Left lobe of liver (tissue), 2 donors: ENCODE measurements at regions not wholly inside any gene's neighbourhood (a gene's known extent, or its start where the extent isn't known, plus 50 kb on each side); places are given as distances from the start of the nearest gene placed in this dataset.

Experiments
- ATAC-seq: fragments of 200-7000 bp; cut with Tn5 transposase; one replicate; pipeline ENCODE4 v1.9.1; 2020; ENCODE audit warnings: mild to moderate bottlenecking, moderate library complexity
- DNase-seq: peaks from one replicate; pipeline ENCODE4 v3.0.0-alpha.2; 2020; ENCODE audit warnings: low spot score
- donor health status: DM: no; HTN: no; CAD: no; lungs with moderate emphysema.
- donor health status: DM: no; HTN: yes; CAD: no.

GRCh38 chr10:64463406-64463805 lies 942.2 kb downstream of the REEP3 start:
- DNase-seq (no peak), ATAC-seq (no peak)

DNA sequence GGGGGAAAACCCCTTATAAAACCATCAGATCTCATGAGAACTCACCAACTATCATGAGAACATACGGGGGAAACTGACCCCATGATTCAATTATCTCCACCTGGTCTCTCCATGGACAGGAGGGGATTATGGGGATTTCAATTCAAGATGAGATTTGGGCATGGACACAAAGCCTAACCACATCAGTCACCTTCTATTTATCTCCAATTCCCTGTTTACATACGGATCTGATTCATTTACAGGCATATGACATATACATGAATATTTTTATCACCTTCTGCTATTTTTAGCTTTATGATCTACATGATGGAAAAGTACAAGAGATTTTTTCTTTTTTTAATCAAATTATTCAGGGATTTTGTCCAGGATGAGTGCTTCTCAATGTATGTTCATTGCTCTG lies 944.5 kb downstream of the REEP3 start:
- no peak for DNase-seq
- ATAC-seq = no peak

DNA sequence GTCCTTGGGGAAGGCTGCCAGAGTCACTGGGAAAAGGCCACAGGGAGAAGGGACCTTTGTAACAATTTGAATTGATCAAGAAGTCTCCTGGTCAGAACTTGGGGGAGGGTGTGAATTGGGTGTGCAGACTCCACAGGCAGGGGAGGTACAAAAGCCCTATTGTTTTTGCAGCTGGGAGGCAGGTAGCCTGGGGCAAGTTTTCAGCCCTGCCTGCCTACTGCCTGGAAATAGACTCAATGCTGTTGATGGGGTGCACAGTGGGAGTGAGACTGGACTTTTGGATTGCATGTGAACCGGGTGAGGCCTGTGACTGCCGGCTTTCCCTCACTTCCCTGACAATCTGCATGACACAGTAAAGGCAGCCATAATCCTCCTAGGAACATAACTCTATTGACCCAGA lies 947.0 kb downstream of the REEP3 start:
- DNase-seq (no peak), ATAC-seq (no peak)

GRCh38 chr10:64476506-64476905 lies 955.3 kb downstream of the REEP3 start:
- no peak for ATAC-seq
- DNase-seq = no peak

- DNase-seq (no peak), ATAC-seq (no peak)
Measured at GRCh38 chr10:64477791-64478190, 956.6 kb downstream of the REEP3 start.

DNA sequence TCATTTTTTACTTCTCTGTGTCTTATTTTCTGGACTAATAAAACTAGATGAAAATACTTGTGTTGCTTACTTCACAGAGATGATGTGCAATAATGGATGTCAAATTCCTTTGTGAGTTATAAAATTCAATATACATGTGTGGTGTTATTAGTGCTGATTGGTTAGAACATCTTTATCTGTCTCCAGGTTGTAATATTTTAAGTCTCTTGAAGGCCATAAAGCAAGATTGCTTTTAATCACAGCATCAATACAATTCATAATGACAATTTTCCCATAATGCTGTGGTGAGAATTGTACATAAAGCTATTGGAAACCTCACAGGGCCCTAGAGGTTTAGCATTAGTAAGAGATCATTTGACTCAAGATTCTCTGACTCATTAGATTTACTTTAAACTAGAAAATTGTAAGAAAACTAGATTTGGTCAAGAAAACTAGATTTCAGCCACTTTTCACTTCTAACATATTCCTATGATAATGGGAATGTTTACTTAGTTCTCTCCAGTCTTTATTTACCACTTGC lies 963.7 kb downstream of the REEP3 start:
- ATAC-seq = no peak
- DNase-seq = no peak

DNA sequence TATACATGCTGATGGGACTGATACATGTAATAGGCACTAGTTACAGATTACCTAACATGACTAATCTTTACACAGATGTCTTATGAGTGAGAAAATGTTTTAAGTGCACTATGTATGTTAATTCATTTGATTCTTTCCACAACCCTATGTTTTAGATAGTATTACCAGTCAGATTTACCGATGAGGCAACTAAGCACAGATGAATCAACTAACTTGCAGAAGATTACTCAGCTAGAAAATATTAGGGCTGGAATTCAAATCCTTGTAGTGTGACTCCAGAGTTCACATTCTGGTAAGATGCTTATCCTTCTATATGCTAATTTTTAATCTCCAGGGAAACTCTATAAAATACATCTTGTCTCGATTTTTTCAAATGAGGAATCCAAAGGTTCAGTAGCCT lies 964.9 kb downstream of the REEP3 start:
- no peak for DNase-seq
- no peak for ATAC-seq

DNA sequence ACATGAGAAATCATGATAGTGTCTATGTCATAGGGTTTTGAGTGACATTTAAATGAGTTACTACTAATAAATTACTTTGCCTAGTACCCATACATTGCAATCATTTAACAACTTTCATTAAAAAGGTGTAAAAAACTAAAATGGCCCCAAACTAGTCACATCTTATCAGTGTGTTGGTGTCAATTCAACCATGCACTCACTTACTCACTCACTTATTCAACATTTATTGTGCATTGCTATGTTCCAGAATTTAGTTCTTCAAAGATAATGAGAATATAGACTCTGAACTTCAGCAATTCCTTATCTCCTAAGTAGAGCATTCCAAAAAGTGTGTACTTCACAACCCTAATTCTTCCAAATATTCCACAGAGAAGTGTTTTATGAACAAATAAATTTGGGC lies 965.7 kb downstream of the REEP3 start:
- DNase-seq = no peak
- no peak for ATAC-seq

DNA sequence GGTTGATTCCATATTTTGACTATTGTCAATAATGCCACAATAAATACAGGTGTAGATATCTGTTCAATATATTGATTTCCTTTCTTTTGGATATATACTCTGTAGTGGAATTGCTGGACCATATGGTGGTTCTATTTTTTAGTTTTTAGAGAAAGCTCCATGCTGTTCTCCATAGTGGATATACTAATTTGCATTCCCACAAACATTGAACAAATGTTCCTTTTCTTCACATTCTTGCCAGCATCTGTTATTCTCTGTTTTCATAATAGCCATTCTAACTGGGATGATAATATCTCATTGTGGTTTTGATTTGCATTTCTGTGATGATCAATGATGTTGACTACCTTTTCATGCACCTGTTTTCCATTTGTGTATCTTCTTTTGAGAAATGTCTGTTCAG lies 973.7 kb downstream of the REEP3 start:
- no peak for ATAC-seq
- DNase-seq = no peak

DNA sequence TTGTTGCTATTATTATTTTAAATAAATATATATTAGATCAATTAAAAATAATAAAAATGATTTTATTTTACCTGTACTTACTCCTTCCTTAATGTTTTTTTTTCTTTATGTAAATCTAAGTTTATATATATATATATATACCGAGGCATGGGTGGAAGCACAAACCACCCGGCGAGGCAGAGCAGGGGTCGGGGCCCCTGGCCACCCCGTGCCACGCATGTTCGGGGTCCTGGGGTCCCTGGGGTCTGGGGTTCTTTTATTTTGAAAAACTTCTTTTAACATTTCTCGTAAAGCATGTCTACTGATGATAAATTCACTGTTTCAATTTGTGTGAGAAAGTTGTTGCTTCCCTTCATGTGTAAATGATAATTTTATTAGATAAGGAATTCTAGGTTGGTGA lies 976.1 kb downstream of the REEP3 start:
- ATAC-seq = no peak
- no peak for DNase-seq

GRCh38 chr10:64501807-64502206 lies 980.6 kb downstream of the REEP3 start:
- no peak for ATAC-seq
- DNase-seq = no peak

- ATAC-seq = no peak
Measured at GRCh38 chr10:64502936-64503335, 981.7 kb downstream of the REEP3 start.

DNA sequence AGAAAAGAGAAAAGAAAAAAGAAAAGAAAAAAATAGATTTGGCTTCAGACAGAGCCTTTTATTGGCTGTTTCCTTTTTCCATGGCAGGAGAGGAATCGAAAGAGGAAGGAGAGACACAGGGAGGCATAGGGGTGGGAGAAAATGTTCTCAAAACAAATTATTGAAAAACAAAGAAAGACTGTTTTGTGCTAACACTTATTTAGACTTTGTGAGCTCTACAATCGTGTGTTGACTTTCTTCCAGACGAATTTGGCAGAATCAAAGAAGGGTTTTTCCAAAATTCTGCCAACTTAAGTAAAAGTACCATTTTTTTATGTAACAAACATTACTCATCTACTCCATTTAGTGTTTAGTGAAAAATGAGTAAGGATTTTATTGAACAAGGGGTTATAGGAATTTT lies 982.2 kb downstream of the REEP3 start:
- DNase-seq (no peak), ATAC-seq (no peak)

More at GRCh38 chr10:64502936-64503335, 981.7 kb downstream of the REEP3 start:
- no peak for DNase-seq

DNA sequence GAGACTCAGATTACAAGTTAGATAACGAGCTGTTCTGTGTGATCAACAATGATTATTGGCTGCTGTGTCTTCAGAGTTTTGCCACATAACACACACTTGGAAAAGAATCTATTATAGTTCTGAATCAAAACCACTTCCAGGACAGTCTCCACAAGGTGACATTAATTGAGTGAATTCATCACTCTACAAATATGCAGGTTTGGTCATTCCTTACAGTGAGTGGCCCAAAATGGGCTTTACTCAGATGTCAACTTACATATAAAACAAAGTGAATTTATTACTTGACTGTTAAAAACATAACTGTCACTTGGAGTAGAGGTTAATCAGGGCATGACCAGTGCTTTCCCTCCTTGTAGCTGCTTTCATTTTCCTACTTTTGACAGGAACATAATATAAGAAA lies 984.3 kb downstream of the REEP3 start:
- DNase-seq (no peak), ATAC-seq (no peak)

DNA sequence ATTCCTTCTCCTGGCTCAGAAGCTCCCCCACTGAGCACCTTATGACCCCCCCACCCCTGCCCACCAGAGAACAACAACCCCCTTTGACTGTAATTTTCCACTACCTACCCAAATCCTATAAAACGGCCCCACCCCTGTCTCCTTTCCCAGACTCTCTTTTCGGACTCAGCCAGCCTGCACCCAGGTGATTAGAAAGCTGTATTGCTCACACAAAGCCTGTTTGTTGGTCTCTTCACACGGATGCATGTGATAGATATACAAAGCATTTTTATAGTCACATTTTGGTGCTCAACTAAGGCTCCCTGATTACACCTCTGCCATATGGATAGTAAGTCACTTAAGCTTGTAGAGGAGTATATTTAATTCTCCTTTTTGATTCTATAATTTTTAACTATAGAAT lies 985.8 kb downstream of the REEP3 start:
- ATAC-seq (no peak), DNase-seq (no peak)

DNA sequence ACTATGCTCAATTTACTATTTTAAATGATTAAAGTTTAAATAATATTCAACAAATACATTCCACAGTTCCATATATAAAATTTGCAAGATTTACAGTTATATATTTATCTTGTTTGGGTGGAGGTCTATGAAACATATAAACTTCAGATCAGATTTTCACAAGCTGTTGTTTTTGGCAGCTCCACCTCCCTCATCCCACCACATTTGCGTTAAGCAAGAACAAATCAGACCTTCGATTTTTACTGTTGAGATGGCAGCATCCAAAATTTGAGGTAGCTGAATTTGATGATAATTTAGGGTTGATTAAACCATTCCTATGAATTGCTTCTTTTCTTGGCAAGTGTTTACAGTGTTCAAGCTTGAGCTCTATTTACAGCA lies 986.4 kb downstream of the REEP3 start:
- DNase-seq (no peak), ATAC-seq (no peak)

DNA sequence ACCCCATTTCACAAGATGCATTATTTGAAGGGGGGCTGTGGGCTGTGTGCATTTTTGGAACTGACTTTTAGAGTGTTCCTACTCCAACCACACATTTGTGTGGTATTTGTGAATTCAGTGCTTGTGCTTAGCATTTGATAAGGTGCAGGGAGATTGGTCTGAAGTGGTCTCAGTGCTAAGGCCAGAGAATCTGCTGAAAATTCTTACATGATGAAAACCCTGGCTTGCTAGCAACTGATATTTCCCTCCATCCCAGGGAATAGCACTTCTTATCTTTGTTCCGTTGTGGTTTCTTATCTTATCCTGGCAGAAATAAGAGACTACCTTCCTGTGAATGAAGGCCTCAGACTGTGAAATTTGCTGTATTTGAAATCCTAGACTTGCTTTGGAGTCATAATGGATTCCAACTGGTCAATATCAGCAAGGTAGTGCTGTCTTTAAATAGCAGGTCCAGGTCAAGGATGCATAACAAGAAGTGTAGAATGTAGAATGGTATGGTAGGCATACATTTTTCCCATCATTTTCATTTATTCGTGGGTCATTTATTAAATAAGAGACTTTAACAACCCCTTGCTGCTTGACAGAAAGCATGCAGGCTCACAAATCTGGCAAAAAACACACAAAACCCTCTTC lies 986.9 kb downstream of the REEP3 start:
- no peak for DNase-seq
- ATAC-seq = no peak

GRCh38 chr10:64515970-64516699 lies 994.9 kb downstream of the REEP3 start:
- no peak for ATAC-seq

DNA sequence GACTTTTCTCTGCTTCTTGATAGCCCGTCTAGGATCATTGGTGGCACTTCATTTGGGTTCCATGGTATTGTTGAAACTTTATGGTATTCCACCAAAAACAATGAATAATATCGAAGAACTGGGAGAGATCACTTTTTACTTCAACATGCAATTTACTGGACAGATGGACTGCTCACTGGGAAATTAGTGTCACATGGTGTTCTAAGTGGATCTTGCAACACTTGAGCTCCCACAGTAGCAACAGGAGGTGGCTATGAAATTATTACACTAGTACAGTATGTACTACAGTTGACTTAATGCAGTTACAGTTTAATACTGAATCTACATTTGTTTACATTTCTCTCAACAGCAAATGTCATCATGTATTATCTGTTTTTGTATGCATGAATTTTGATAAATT lies 997.3 kb downstream of the REEP3 start:
- DNase-seq (no peak), ATAC-seq (no peak)

More at GRCh38 chr10:64515970-64516699, 994.9 kb downstream of the REEP3 start:
- no peak for DNase-seq

- DNase-seq (no peak), ATAC-seq (no peak)
Measured at GRCh38 chr10:64519427-64519826, 998.2 kb downstream of the REEP3 start.

- DNase-seq (no peak), ATAC-seq (no peak)
Measured at GRCh38 chr10:64519831-64520230, 998.6 kb downstream of the REEP3 start.

- no peak for ATAC-seq
Measured at GRCh38 chr10:64523065-64523759, 1002.0 kb downstream of the REEP3 start.

More at GRCh38 chr10:64523065-64523759, 1002.0 kb downstream of the REEP3 start:
- no peak for DNase-seq
